GM21786 (cell line): ENCODE measurements at regions not wholly inside any gene's neighbourhood (a gene's known extent, or its start where the extent isn't known, plus 50 kb on each side); places are given as distances from the start of the nearest gene placed in this dataset.
"Not testable (repeated sequence)": the region's sequence is repeated elsewhere in the genome, so short reads cannot be mapped to it uniquely, and the experiment has no call there.

ENCODE experiments used
- ATAC-seq: cut with Tn5 transposase; IDR thresholded peaks from one replicate; pipeline ENCODE4 v1.9.1; 2021; ENCODE audit not compliant: unreplicated experiment

DNA sequence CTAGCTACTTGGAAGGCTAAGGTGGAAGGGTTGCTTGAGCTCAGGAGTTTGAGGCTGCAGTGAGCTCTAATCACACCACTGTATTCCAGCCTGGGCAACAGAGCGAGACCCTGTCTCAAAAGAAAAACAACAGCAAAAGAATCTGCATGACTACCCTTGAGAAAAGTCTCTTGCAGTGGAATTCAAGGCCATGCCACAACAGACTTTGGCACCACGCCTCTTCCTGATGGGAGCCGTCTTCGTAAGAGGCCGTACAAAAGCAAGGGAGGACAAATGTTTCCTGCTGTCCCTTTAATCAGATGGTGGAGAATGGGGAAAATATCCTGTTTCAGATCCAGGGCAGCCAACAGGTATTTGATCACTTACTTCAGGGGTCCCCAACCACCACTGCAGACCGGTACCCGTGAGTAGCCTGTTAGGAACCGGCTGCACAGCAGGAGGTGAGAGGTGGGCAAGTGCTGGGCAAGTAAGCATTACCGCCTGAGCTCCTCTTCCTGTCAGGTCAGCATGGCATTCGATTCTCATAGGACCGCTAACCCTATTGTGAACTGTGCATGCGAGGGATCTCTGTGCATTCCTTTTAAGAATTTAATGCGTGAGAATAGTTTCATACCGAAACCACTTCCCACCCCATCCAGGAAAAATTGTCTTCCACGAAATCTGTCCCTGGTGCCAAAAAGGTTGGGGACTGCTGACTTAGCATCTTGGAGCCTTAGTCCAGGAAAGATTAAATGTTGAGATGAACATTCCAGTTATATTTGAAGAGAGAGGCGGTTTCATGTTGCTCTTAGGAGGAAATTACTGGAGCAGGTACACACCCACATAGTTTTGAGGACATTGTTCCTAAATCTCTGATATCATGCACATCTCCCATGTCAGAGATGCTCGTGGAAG lies 94.4 kb upstream of the XPO1 start:
- ATAC-seq, result no peak

DNA sequence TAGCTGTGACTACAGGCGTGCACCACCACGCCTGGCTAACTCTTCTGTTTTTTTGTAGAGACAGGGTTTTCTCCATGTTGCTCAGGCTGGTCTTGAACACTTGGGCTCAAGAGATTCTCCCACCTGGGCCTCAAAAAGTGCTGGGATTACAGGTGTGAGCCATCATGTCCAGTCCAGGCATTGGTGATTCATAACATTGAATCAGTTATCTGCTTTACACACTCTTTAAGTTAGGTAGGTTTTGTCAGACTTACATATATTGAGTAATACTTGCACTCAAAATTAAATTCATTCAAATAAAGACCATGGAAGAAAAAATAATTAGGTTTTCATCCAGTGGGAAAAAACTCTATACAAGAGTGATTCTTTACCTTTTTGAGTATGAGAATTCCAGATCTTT lies 93.2 kb upstream of the XPO1 start:
- no peak for ATAC-seq

DNA sequence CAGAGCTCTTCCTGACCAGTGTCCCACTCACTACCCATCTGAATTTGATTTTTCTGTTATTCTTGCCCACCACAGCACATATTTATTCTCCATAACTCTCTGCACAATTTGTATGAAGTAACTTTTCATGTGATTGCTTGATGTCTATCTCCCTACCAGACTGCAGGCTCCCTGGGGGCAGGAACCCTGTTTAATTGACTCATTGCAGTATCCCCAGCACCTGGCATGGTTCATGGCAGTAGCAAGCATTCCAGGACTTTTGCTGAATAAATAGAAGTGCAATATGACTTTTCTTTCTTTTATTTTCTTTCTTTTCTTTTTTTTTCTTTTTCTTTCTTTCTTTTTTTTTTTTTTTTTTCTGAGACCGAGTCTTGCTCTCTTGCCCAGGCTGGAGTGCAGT lies 88.7 kb upstream of the XPO1 start:
- no peak for ATAC-seq

DNA sequence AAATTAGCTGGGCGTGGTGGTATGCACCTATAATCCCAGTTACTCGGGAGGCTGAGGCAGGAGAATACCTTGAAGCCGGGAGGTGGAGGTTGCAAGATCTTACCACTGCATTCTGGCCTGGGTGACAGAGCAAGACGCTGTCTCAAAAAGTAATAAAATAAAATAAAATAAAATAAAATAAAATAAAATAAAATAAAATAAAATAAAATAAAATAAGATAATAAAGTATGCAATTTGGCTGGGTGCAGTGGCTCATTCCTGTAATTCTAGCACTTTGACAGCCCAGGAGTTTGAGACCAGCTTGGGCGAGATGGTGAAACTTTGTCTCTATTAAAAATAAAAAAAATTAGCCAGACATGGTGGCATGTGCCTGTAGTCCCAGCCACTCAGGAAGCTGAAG lies 85.6 kb upstream of the XPO1 start:
- no peak for ATAC-seq

DNA sequence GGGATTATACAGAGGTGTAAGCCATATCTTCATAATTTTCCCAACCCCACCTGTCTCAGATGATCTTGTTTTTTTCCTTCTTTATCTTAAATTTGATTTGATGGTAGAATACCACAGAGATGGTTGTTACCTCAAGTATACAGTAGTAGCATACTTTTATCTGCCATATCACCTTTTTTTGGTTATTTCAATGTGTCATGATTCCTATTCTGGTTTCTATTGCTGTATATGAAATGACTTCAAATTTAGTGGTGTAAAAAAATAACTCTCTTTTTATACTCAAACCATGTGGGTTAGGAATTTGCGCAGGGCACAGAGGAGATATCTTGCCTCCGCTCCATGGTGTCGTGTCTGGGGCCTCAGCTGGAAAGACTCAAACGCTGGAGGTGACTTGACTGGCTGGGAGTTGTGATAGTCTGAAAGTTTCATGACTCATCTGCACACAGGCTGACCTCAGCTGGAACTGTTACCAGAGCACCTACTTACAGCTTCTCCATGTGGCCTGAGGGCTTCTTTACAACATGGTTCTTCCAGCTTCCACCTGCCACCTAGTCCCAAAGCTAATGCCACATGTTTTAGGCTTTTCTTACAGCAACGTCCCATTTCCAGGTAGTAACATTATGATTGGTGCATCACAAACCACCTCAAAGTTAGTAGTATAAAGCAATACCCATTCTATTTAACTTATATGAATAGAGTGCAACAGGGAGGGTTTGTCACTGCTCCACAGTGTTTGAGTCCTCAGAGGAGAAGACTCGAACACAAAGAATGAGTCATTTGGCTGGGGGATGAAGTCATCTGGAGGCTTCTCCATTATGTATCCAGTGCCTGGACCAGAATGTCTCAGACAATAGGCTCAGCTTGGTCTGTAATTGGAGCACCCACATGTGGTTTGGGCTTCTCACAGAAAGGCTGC lies 82.3 kb upstream of the XPO1 start:
- no peak for ATAC-seq

DNA sequence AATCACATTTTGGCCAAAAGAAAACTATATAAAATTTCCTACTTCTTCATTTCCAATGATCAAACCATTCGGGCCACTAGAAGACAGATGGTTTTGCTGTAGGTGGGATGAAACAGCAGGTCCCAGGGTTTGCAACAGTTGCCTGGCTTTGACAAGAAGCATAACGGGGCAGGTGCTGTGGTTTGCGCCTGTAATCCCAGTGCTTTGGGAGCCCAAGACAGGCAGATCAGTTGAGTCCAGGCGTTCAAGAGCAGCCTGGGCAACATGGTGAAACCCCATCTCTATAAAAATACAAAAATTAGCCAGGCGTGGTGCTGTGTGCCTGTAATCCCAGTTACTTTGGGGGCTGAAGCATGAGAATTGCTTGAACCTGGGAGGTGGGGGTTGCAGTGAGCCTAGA lies 81.4 kb upstream of the XPO1 start:
- no peak for ATAC-seq

DNA sequence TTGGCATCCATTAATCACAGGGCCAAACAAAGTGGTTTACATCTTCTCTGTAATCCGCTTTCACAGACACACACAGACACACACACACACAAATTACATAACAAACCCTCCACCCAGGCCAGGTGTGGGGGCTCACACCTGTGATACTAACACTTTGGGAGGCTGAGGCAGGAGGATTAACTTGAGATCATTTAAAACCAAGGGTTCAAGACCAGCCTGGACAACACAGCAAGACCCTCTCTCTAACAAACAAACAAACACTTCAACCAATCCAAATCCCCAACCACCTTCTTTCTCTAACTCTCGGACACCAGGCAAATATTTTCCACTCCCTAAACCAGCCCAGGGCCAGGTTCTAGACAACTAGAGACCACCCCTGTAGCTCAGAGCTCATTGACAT lies 79.5 kb upstream of the XPO1 start:
- no peak for ATAC-seq

DNA sequence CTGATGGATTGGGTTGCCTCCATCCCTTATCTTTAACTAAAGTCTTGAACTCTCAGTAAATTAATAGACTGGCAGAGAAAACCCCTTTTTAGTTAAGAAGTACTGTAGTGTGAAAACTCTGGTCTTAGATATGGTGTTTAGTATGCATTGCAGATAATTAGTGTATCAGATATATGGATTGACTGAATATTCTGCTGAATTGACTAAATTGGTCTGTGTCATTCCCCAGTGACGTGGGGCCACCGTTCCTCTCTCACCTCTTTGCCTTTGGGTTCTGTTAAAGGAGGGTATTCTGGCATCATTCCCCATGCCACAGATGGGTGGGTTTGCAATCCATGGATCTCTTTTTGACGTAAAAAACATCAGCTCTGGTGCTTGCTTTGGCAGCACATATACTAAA lies 67.1 kb upstream of the XPO1 start:
- no peak for ATAC-seq

DNA sequence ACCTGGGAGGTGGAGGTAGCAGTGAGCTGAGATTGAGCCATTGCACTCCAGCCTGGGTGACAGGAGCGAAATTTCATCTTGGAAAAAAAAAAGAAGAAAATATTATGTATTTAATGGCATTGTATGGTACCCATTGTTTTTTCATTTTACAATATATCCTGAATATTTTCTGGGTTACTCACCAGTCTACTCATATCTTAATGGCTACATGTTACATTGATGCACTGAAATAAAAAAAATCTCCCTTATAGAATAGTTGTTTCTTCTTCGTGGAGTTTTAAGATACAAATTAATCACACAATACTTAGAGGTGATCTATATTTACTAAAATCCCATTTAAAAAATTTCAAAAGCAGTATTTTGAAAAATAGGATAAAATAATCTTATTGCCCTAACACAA lies 66.3 kb upstream of the XPO1 start:
- ATAC-seq, result no peak

DNA sequence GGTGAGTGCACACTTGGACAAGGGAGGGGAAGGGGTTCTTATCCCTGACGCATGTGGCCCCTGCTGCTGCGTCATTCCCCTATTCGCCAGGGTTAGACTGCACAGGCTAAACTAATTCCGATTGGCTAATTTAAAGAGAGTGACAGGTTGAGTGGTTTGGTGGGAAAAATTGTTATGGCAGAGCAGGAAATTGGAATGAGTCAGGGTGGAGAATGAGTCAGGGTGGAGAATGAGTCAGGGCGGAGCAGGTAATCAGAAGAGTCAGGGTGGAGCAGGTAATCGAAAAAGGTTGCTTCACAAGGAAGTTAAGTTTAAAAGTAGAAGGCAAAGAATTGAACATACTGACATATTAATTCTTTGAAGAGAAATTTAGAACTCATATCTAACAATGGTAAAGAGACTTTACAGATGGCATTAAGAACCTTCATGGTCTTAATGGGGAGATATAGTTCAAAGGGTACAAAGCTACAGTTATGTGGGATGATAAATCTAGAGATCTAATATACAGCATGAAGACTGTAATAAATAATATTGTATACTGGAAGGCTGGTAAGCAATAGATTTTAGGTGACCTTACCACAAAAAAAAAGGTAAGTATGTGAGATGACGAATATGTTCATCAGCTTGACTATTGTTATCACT lies 60.5 kb upstream of the XPO1 start:
- not testable (repeated sequence) for ATAC-seq

DNA sequence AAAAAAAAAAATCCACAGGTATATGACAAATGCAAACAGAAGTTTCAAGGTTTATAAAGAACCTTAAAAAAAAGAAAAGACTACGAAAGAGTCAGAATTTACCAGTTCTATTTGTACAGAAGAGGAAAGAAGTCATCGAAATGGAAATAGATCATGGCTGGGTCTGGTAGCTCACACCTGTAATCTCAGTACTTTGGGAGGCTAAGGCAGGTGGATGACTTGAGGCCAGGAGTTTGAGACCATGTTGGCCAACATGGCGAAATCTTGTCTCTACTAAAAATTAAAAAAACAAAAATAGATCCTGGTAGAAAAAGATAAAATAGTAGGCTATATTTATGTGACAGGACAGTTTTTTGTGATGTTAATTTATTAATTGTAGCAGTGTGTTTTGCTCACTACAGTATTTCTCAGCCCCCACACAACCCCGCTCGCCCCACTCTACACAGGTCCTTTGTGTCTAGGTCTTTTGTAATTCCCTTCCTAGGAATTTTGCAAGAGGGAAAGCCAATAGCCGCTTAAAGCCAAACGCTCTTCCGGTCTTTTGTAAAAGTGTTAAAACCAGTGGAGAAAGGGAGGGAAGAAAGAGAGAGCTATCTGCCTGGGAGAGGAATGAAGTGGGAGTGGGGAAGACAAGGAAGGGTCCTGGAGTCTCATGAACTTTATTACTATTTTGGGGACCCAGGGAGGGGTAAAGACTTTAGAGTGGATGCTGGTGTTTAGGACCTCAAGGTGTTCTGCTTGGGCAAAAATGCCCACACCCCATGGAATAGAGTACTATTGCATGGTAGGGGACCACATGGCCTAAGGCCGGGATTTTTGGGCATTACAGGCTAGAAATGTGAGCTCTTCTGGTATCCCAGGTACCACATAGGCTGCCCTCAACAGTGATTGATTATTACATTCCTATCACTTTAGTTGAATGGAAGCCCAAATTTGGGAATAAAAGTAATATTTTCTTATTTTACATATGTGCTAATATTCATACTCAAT lies 59.4 kb upstream of the XPO1 start:
- no peak for ATAC-seq

DNA sequence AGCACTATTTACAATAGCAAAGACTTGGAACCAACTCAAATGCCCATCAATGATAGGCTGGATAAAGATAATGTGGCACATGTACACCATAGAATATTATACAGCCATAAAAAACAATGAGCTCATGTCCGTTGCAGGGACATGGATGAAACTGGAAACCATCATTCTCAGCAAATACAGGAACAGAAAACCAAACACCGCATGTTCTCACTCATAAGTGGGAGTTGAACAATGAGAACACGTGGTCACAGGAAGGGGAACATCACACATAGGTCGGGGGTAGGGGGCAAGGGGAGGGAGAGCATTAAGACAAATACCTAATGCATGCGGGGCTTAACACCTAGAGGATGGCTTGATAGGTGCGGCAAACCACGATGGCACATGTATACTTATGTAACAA lies 56.0 kb upstream of the XPO1 start:
- not testable (repeated sequence) for ATAC-seq

DNA sequence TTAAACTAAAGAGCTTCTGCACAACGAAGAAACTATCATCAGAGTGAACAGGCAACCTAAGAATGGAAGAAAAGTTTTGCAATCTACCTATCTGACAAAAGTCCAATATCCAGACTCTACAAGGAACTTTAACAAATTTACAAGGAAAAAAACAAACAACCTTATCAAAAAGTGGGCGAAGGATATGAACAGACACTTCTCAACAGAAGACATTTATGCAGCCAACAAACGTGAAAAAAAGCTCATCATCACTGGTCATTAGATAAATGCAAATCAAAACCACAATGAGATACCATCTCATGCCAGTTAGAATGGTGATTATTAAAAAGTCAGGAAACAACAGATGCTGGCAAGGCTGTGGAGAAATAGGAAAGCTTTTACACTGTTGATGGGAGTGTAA lies 55.5 kb upstream of the XPO1 start:
- not testable (repeated sequence) for ATAC-seq

DNA sequence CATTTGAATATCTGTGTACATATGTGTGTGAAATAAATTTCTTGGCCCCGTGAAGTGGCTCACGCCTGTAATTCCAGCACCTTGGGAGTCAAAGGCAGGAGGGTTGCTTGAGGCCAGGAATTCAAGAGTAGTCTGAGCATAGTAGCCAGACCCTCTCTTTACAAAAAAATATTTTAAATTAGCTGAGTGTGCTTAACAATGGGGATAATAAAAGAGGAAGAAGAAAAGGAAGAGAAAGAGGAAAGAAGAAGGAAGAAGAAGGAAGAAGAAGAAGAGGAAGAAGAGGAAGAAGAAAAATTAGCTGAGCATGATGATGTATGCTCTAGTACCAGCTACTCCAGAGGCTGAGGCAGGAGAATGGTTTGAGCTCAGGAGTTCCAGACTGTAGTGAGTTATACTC lies 52.1 kb upstream of the XPO1 start:
- ATAC-seq, result no peak

DNA sequence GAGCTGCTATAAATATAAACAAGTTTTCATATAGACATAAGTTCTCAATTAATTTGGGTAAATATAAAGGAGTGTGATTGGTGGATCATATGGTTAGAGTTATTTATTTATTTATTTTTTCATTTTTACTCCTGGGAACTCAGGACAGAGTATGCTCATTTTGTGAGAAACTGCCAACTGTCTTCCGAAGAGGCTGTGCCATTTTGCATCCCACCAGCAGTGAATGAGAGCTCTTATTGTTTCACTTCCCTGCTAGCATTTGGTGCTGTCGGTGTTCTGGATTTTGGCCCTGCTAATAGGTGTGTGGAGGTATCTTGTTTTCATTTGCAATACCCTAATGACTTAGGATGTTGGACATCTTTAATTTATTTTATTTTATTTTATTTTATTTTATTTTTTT lies 50.4 kb upstream of the XPO1 start:
- ATAC-seq, result no peak
